Activated naive CD4-positive, alpha-beta T cell treated with Interleukin-2 at 50 U/mL for 16 hours (primary cell): ENCODE measurements at regions not wholly inside any gene's neighbourhood (a gene's known extent, or its start where the extent isn't known, plus 50 kb on each side); places are given as distances from the start of the nearest gene placed in this dataset.

Source experiments
- DNase-seq: peaks from one replicate; pipeline ENCODE4 v3.0.0-alpha.2; 2020

DNA sequence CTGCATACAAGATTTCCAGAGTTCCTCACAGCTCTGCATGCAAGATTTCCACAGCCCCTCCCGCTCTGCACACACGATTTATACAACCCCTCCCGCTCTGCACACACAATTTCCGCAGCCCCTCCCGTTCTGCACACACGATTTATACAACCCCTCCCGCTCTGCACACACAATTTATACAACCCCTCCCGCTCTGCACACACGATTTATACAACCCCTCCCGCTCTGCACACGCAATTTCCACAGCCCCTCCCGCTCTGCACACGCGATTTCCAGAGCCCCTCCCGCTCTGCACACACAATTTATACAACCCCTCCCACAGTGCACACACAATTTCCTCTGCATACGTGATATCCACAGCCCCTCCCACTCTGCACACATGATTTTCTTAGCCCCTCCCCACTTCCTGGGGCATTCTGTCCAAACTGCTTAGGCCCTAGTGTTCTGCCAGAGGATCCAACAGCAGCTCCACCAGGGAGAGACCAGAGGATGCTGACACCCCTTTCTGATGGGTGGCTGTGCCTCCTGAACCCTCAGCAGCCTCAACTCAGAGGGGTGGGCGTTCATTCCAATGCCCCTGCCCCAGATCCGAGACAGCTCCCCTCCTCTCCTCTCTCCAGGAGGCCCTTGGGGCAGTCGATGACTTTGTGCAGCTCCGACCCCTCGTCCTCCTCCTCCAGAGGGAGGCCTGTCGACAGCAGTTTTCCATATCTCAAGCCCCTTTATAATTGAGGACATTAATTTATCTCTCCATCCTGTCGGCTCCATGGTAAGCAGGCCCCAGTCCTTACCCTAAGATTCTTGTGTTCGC is 671.7 kb downstream of the BRD1 start:
- DNase-seq, result no peak

DNA sequence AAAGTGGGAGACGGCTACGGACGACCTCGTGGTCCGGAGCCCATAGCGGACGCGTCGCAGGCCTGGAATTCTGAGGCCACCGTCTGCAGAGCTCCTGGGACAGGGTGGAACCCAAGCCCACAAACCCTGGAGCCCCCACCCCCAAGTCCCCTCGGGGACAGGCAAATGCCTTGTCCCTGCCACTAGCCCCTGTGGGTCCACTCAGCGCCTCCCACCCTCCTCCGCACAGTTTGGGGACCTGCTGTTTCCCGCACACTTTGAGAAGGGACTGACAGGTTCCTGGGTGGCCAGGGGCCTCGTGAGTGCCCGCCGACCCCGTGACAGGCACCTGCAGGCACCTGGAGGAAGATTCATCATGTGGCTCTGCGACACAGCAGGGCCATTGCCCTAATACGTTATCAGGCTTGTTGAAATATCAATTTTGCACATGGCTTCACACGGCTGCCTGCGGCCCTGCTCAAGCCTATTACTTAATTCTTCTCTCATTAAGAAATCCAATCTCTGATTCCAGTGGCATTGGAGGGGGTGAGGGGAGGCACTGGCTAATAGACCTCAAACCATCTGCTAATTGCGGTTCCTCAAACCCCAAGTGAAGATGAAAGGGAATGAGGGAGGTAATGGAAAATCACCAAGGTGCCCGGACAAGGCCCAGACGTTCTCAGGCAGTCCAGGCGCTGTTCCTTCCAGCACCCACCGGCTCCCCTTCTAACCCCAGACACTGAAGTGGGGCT is 672.5 kb downstream of the BRD1 start:
- DNase-seq, result no peak

DNA sequence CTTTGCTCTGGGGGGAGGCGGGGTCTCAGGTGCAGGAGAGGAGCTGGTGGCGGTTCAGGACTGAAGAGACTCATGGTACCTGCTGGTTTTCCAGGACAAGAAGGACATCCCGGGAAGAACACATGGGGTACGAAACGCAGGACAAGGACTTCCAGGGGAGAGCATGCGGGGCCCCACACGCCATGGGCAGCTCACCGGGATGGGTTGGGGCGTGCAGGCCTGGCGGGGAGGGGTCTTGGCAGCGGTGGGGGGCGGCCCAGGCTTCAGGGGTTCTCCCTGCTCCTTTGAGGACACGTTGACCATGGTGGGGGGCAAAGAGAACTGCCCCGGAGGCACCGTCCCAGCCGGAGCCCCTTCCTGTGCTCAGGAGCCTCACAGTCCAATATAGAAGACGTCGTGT is 673.2 kb downstream of the BRD1 start:
- no peak for DNase-seq

DNA sequence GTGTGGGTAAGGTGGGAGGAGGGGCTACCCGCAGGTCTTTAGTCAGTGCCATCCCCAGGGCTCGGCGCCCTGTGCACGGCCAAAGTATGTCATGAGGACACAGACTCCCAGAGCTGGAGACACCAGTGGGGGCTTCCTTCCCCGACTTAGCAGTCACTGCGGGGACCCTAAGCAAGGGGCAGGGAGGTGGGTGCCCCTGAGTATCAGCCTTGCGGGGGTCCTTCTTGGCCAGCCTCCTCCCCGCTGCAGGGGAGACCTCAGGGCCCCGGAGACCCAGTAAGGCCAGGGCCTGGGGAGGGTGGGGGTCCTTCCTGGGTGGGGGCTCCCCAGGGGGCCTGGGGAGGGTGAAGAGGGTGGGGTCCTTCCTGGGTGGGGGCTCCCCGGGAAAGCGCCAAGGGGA is 673.8 kb downstream of the BRD1 start:
- DNase-seq, result no peak

DNA sequence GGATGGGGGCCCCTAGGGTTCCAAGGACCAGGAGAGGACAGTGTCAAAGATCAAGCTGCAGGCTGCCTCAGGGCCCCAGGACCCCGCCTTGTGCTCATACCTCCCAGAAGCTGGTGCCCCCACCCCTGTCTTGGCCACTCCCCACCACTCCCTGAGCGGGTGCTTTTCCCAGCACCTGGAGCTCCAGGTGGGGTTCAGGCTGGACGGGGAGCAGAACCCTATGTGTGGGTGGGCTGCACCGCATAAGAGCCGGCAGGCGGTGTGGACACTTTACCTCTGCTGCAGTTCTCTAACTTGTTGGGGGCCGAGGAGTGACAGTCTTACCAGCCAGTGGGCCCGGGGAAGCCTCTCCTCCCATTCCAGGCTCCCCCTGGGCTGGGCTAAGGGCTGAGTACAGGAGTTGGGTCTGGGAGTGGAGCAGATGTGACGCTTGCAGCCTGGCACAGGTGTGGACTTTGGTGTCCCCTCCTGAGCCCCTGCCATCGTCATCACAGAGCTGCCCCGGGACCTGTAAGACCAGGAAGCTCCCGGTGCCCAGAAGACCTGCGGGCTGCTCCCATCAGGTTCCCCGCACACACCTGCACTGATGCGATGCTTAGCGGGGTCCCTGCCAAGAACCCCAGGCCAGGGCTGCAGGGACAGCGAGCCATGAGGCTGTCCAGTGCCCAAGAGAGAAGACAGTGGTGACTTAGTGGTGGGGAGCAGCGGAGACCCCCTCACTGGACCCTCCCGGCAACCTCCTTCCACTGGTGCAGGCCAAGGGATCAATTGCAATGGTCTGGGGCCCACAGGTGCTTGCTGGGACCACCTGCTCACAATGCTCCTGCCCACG is 674.5 kb downstream of the BRD1 start:
- DNase-seq, result no peak

DNA sequence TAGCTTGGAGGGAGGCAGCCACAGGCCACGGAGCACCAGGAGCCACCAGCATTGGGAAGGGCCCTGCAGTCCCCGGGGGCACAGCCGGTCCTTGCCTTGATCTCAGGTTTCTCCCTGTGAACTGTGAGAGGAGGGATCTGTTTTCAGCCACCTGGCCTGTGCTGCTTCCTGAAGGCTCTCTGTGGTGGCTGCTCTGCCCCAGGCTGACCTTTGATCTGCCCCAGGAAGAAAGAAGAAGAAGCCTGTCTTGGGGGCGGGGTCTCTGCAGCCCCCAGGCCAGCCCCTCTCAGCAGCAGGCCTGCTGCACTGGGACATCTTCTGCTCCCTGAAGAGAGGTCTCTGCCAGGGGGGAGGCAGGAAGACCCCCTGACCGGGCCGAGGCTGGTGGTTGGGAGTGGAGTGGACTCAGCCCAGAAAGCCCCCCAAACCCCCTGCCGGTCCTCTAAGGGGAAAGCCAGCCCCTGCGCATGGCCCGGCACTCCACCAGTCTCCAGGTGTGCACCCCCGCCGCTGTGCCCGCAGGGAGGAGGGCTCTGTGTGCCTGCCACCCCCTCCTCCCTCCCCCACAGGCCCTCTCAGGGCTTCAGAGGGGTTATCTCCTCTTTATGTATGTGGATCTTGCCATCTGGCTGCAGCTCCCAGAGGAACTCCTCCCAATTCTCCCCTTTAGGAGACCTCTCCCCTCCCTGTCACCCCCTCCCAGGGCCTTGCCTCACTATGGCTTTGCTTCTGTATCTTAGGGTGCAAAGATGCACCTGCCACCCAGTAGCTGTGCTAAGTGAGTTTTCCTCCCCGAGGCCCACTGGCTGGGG is 675.3 kb downstream of the BRD1 start:
- no peak for DNase-seq

DNA sequence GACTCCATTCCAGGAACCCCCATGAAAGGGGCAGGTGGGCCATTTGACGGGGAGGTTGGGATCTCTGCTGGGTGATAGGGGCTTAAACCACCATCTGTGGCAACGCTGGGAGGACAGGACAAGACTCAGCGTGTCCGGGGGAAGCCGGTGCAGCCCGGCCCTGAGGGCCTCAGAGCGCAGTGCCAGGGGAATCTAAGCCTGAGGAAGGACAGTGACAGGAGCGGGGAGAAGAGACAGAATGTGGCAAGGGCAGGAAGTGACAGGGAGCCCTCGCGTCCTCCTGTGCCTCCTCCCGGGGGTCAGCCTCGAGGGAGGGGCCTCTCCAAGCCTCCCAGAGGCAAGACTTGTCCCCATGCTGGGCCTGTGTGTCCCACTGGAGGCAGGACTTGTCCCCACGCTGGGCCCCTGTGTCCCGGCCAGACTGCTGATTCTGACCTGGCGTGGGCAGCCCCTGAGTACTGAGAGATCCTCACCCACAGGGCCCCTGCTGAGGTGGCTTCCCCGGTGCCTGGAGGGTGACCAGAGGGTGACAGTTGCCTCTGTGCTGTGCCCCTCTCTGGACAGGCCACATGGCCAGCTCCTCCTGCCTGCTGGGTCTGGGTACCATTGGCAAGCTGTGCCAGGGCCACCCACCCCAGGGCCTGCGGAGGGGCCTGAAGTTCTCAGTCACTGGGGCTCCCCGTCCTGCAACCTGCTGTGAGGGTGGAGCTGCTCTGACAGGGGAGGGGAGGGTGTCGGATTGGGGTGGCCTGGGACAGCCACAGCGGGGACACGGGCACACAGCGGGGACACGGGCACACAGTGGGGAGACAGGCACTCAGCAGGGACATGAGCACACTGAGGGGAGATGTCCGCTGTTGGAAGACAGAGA is 676.2 kb downstream of the BRD1 start:
- no peak for DNase-seq

DNA sequence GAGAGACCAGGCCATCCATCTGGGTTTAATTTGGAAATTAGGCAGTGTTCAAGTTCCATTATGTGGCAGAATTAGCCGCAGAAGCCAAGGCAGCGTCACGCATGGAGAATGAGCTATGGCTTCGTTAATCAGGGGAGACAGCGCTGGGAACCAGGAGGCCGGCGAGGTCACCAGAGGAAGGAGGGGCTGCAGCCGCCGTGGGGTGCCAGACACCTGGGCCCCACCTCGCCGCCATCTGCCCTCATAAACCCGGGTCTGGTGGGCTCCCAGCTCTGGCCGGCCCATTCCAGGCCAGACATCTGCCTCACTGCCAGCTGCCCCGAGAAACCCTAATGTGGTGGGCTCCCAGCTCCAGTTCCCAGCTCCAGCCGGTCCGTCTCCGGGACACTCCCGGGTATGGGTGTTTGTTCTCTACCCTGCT is 676.9 kb downstream of the BRD1 start:
- DNase-seq, result no peak

DNA sequence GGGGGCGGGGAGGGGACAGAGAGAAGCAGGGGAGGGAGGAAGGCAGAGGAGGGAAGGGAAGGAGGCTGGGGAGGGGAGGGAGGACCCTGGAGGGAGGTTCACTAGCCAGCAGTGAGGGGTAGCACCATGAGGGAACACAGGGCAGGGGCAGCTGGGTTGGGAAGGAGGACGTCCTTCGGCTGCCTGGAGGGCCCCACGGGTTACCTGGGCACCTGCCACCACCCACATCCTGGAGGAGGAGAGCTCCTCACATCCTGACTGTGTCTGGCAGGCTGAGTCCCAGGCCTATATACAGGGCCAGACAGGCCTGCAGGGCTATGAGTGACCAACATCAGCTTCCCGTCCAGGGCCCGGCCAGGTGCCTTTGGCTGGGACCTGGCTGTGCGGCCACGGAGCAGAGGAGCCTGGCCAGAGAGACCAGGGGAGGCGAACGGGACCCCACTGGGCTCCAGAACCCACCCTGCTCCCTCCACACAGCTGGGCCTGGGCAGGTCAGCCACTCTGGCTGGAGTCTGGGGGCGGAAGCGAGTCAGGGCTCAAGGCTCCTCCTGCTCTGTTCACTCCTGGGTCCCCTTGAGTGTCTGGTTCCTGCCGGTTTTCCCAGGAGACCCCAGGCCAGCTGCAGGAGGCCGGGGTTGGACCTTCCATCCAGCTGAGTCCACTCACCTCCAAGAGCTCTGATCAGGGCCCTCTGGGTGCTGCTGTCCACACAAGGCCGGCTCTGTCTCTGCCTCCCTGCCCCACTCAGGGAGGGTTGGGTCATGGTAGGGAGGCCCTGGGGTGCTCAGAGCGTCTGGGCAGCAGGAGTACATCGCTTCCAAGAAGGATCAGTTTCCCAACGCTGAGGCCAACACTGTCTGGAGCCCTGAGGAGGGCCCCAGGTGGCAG is 677.7 kb downstream of the BRD1 start:
- DNase-seq, result no peak

DNA sequence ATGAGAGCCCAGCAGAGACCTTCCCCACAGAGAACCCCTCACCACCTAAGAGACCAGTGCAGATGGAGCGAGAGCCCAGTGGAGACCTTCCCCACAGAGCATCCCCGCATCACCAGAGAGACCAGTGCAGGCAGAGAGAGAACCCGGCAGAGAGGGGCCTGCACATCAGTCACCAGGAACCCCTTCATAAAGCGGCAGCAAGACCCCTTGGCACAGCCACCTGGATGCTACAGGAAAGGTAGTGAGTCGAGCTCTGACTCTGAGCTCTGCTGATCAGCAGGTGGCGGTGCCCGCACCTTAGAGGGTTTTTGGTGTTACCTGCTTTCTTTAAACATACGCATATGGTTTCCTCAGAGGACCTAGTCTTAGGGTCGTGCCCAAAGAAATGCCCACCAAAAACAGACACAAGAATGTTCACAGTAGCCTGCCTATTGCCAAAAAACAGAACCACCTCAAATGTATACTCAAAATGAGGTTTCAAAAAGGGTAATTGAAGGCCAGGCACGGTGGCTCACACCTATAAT is 678.7 kb downstream of the BRD1 start:
- no peak for DNase-seq

DNA sequence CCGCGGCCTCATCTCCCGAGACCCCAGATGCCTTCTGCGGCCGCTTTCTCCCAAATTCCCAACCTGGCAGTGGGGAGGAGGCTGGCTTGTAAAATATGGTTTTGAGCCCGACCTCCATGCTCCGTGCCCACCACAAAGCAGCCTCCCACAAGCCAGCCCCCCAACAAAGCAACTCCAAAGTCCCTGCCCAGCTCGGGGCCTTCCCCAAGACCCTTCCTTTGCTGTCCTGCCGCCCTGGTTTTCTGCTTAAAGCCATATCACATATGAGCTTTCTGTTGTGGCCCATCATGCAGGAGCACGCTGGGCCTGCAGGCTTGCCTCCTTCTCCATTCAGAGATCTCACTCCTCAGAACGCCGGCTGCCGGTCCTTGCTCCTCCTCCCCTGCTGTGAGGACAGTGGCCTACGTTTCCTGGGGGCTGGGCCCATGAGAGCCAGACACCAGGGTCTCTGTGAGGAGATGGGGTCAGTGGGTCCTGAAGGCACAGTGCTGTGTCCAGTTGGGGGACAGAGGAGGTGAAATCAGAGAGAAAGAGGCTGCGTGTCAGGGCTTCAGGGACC is 680.0 kb downstream of the BRD1 start:
- no peak for DNase-seq

DNA sequence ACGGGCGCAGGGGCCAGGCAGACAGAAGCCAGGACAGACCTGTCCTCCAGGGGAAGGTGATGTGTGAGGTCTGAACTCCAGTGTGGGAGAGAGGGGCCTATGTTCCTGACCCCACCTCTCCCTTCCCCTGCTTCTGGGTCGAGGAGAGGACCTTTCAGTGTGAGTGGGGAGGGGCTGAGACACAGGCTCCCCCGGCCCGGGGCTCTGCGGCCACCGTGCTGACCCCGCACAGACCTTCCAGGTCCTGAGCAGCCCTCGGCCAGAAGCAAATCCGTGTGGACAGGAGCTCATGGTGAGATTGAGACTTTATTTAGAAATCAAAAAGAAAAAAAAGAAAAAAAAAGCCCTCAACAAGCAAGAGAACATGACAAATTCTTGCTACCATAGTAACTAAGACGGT is 680.5 kb downstream of the BRD1 start:
- DNase-seq, result no peak

DNA sequence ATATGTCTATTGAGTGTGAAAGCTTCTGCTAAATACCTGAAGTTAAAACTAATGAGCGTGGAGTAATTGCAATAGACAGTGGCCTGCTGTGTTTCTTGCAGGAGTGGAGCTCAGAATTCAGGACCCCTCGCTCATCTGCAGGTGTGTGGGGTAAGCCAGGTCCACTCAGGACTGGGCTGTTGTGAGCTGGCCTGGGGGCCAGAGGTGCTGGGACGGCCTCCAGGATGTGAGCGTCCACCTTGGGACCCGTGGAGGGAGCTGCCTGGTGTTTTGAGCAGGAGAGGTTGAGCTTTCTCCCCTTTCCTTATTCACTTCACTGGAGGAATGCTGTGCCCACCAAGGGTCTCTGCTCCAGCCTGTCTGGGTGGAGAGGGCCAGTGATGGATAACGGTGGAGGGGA is 681.2 kb downstream of the BRD1 start:
- no peak for DNase-seq

DNA sequence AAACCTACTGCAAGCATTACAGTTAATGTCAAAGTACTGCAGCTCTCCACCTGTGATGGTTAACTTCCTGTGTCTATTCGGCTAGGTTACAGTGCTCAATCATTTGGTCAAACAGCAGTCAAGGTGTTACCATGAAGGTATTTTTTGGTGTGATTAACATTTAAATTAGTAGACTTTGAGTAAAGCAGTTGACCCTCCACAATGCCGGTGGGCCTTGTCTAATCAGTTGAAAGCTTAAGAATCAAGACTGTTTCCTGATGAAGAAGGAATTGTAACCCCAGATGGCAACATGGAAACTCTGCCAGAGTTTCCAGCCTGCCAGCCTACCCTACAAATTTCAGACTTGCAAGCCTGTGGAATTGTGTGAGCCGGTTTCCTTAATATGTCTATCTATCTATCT is 683.9 kb downstream of the BRD1 start:
- no peak for DNase-seq

DNA sequence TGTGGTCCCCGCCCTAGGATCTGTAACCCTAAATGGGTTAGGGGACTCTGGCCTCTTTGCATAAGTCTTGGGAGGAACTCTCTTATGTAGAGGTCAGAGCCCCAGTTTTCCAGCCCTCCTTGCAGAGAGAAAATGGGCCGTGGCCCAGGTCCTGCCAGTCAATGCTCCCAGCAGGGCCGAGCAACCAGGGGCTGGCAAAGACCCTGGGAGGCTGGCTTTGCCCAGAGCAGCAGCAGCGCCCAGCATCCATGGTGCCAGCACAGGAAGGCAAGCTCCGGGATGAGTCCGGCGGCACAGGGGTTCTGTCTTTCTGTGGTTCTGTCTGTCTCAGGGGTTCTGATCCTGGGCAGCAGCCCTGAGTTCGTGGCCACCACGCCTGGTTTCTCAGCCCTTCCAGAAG is 684.8 kb downstream of the BRD1 start:
- no peak for DNase-seq

DNA sequence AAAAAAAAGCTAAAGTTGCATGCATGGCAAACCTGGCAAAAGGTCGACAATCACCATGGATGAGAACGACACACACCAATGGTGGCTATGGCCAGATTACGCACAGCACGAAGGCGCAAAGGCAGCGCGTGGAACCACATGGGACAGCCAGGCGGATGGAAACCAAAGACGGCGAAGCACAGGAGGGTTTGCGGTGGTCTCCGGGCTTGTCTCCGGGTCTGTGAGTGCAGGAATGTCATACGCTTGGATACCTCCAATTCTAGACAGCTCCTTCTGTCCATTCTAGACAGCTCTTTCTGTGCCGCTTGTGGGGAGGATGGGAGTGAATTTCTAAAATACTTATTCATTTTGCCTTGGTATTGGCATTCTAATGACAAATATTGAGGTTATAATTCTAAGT is 685.4 kb downstream of the BRD1 start:
- no peak for DNase-seq

DNA sequence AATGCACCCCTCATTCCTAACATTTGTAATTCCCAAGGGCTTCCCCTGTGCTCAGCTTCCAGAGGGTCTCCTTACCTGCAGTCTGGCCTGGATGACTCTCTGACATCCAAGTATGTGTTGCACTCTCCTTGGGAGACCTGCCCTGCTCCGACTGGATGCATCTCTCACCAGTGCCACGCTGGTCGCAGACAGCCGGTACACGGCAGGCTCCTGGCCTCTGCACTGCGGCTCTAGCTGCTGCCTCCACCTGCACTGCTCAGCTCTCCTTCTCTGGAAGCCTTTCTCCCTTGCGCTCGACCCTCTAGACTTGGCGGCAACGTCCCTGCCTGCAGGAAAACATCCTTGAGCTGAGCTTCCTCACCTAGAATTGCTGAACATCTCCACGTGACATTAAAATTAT is 685.9 kb downstream of the BRD1 start:
- DNase-seq, result no peak

DNA sequence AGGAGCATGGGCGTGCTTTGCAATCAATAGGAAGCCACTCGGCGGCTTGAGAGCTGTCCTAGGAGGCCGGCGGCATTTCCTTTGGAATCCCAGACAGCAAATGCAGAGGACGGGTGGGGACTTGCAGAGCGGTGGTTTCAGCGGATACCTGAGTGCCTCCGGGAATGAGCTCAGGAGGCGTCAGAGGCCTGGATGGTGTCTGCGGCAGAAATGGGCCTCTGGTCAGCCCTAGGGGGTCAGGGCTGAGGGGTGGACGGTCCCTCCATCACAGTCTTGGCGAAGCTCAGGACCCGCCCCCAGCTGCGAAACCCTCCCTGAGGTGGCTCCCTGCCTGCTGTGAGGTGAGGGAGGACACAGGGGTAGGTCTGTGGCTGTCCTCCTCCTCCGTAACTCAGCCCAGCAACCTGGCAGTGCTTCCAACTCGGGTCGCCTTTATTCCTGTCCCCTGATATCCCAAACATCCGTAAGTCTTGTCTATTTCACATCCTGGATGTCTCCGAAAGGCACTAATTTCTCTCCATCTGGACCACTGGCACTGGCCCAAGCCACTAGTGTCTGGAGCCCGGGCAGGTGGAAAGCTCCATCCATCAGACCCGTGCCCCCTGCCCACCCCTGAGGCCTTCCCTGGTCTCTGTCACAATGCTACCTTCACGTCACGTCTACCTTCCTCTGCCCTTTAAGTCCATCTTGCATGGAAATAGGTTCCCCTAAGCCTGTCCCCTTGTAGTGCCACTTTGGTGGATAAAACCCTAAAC is 686.6 kb downstream of the BRD1 start:
- no peak for DNase-seq

DNA sequence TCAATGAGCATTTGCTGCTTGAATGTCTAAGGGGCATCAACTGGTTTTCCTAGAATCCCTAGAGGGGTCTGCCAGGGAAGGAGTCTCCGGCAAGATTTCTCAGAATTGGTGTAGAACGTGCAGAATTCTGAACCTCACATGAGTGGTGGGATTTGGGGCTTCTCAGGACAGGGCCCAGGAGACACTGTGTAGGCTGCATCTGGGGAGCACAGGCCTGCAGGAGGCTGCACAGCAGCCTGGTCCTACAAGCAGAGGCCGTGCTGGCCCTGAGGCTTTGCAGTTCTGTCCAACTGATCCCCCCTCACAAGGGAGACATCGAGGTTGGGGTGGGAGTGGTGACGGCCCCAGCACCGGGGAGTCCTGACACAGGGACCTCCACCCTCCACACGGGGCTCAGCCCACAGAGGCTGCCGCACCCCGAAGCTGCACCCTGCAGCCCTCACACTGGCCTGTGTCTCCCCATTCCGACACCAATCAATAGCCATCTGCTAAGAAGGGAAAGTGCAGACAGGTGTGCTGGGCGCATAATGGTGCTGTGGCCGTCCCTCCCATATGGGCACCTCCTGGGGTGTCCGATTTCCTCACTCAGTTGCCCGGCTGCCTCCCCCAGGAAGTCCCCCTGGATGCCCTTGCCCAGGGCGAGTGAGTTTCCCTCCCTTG is 688.1 kb downstream of the BRD1 start:
- DNase-seq, result no peak
